ENCODE measurements at regions not wholly inside any gene's neighbourhood (a gene's known extent, or its start where the extent isn't known, plus 50 kb on each side); places are given as distances from the start of the nearest gene placed in this dataset.

GRCh38 chr4:81355136-81355535 is 116.6 kb downstream of the RASGEF1B start:
- TF ChIP-seq ZFX (IDR thresholded peaks at IDR 0.05) (no peak), CTCF (conservative IDR thresholded peaks at IDR 0.05) (no peak)
- H3K27ac ChIP-seq: no peak overlapping the region

- H3K27ac ChIP-seq: no peak overlapping the region
- TF ChIP-seq ZFX (IDR thresholded peaks at IDR 0.05) (no peak), CTCF (conservative IDR thresholded peaks at IDR 0.05) (no peak)
Observed at GRCh38 chr4:81353861-81354260, 117.8 kb downstream of the RASGEF1B start.

GRCh38 chr4:81352446-81352835 is 119.3 kb downstream of the RASGEF1B start:
- no peak for TF ChIP-seq CTCF (conservative IDR thresholded peaks at IDR 0.05)
- no peak for TF ChIP-seq ZFX (IDR thresholded peaks at IDR 0.05)
- no peak overlapping the region for H3K27ac ChIP-seq

- TF ChIP-seq CTCF (conservative IDR thresholded peaks at IDR 0.05) (peak; percentile 87), ZFX (IDR thresholded peaks at IDR 0.05) (no peak)
- no peak overlapping the region for H3K27ac ChIP-seq
Observed at GRCh38 chr4:81351654-81352445, 119.9 kb downstream of the RASGEF1B start.

- TF ChIP-seq ZFX (IDR thresholded peaks at IDR 0.05) (no peak), CTCF (conservative IDR thresholded peaks at IDR 0.05) (no peak)
Observed at GRCh38 chr4:81350040-81350439, 121.7 kb downstream of the RASGEF1B start.

GRCh38 chr4:81348778-81349094 is 123.0 kb downstream of the RASGEF1B start:
- H3K27ac ChIP-seq: no peak overlapping the region
- TF ChIP-seq ZFX (IDR thresholded peaks at IDR 0.05): no peak
- no peak for TF ChIP-seq CTCF (conservative IDR thresholded peaks at IDR 0.05)

More at GRCh38 chr4:81350040-81350439, 121.7 kb downstream of the RASGEF1B start:
- no peak overlapping the region for H3K27ac ChIP-seq

GRCh38 chr4:81348086-81348777 is 123.5 kb downstream of the RASGEF1B start:
- TF ChIP-seq CTCF (conservative IDR thresholded peaks at IDR 0.05): no peak
- no peak for TF ChIP-seq ZFX (IDR thresholded peaks at IDR 0.05)
- H3K27ac ChIP-seq: no peak overlapping the region

Measured in C4-2B (cell line).